Thoracic aorta (tissue), 2 donors: ENCODE measurements at regions not wholly inside any gene's neighbourhood (a gene's known extent, or its start where the extent isn't known, plus 50 kb on each side); places are given as distances from the start of the nearest gene placed in this dataset.

Source experiments
- ATAC-seq: fragments of 150-250 bp; one replicate; pipeline ENCODE4 v1.8.0; 2017; ENCODE audit warnings: low read depth; ENCODE audit not compliant: insufficient number of reproducible peaks, low FRiP score
- DNase-seq: peaks from one replicate; pipeline ENCODE4 v3.0.0-alpha.2; 2020; ENCODE audit warnings: low spot score
- H3K27ac ChIP-seq, 2 donors: fragments of 200-600 bp; sonication (generic); 1 replicate in 1 of 2; 2 replicates in 1 of 2; pipeline ENCODE4 v1.5.1; 2016; ENCODE audit warnings: mild to moderate bottlenecking in 2 of 2, moderate library complexity in 2 of 2
- H3K27me3 ChIP-seq: fragments of 200-600 bp; sonication (generic); replicated peaks from 2 replicates; pipeline ENCODE4 v1.6.0; 2016; ENCODE audit warnings: mild to moderate bottlenecking; ENCODE audit not compliant: insufficient read depth
- H3K36me3 ChIP-seq: fragments of 200-600 bp; sonication (generic); one replicate; pipeline ENCODE4 v1.5.1; 2016
- H3K4me1 ChIP-seq, 2 donors: fragments of 200-600 bp; sonication (generic); 1 replicate in 1 of 2; 2 replicates in 1 of 2; pipeline versions ENCODE4 v1.5.1 to v1.6.0; 2016; ENCODE audit warnings: low read depth in 2 of 2, mild to moderate bottlenecking in 1 of 2; ENCODE audit not compliant: control insufficient read depth in 1 of 2
- H3K4me3 ChIP-seq: fragments of 200-600 bp; sonication (generic); 2 replicates; pipeline ENCODE4 v1.5.1; 2016; ENCODE audit warnings: mild to moderate bottlenecking
- H3K9me3 ChIP-seq: fragments of 200-600 bp; sonication (generic); 2 replicates; pipeline ENCODE4 v1.5.1; 2016
- CTCF ChIP-seq: fragments of 200-600 bp; sonication (generic); IDR thresholded peaks from one replicate; pipeline ENCODE4 v1.5.1; 2019; ENCODE audit warnings: antibody characterized with exemption

GRCh38 chr9:75788006-75788634 is 102.4 kb upstream of the PCSK5 start:
- DNase-seq: no peak
- Histone ChIP-seq H3K27ac (no peak overlapping the region), H3K27me3 (no peaks in the 10 kb centered on the region), H3K4me3 (no peak overlapping the region), H3K4me1 (peaks cover 6 to 15% of the 10 kb centered on the region in 2 donors), H3K9me3 (no peaks in the 10 kb centered on the region), H3K36me3 (no peaks in the 10 kb centered on the region)
- no peak for TF ChIP-seq CTCF
- ATAC-seq: no peak

DNA sequence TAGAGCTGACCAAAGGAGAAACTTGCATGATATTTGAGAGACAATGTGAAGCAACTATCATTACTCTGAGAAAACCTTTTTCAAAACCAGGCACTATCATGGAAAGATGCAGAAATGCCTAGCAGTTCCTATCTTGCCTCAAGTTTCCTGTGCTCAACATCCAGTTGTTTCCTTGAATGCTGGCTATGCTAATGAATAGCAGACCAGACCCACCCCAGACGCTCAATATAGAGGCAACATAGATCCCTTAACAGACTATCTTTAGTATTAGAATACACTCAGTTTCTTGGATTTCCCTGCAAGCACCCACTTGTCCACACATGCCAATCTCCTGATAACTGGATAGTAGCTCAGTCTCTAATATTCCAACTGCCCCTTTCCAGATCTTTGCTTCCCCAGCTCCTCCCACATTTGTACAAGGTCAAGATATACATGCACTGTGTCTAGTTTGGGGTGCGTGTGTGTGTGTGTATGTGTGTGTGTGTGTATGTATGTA is 93.3 kb upstream of the PCSK5 start:
- H3K27me3 ChIP-seq: no peaks in the 10 kb centered on the region
- ATAC-seq (no peak), DNase-seq (no peak)
- H3K4me1 ChIP-seq: no peaks in the 10 kb centered on the region
- no peaks in the 10 kb centered on the region for H3K9me3 ChIP-seq
- no peak overlapping the region for H3K4me3 ChIP-seq
- H3K27ac ChIP-seq: no peak overlapping the region
- no peaks in the 10 kb centered on the region for H3K36me3 ChIP-seq
- TF ChIP-seq CTCF: no peak

DNA sequence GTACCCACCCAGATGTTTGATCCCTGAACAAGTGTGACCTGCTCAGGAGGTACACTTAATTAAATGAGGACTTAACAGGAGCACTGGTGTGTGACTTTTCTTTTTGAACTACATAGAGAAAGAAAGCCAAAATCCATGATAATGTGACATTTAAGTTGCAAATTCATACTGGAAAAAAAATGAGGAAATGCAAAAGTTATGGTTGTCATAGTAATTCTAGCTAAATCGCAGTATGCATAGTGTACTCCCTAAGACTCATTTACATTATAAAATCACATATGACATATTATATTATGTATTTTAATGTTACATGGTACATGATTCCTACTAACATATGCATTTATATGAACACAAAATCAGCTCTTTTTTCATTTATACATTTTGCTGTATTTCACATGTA is 92.0 kb upstream of the PCSK5 start:
- Histone ChIP-seq H3K36me3 (no peaks in the 10 kb centered on the region), H3K27ac (no peak overlapping the region), H3K4me3 (no peak overlapping the region), H3K27me3 (no peaks in the 10 kb centered on the region), H3K4me1 (peaks cover 7 to 10% of the 10 kb centered on the region in 2 donors), H3K9me3 (no peaks in the 10 kb centered on the region)
- TF ChIP-seq CTCF: no peak
- DNase-seq (no peak), ATAC-seq (no peak)

DNA sequence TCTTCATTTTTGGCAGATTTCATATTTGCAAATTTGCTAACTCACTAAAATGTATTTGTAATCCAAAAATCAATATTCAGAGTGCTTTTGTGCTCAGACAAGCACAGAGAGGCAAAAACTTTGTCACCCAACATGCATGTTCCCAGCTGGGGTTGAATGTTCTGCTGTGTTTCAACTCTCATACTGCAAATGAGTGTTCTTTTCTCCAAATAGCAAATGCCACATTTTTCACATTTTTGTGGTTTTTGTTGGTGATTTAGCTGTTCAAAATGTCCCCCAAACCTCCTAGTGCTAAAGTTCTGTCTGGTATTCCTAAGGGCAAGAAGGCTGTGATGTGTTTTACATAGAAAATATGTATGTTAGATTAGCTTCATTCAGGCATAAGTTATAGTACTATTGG is 87.3 kb upstream of the PCSK5 start:
- H3K4me3 ChIP-seq: no peak overlapping the region
- ATAC-seq: no peak
- no peak for DNase-seq
- TF ChIP-seq CTCF: no peak
- peaks cover 7 to 13% of the 10 kb centered on the region in 2 donors for H3K4me1 ChIP-seq
- no peak overlapping the region for H3K27ac ChIP-seq
- no peaks in the 10 kb centered on the region for H3K27me3 ChIP-seq
- H3K36me3 ChIP-seq: no peaks in the 10 kb centered on the region
- H3K9me3 ChIP-seq: no peaks in the 10 kb centered on the region

DNA sequence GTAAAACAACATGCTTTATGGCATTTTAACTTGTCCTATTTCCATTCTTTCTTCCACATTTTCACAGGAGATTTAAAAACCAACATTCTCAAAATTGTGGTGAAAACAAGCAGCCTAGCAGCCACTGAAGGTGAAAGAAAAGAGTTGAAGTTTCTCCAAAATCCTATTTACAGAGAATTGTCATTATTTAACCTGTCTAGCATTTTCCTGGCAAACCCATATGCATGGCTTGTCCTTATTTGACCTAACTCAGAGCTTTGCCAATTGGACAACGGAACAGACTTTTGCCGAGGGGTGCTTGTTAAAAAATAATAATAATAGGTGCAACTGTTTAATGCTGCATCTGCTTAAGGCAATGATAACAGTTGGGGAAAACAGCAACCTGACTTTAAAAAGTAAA is 80.4 kb upstream of the PCSK5 start:
- no peak overlapping the region for H3K4me3 ChIP-seq
- peaks cover 14 to 15% of the 10 kb centered on the region in 2 donors for H3K4me1 ChIP-seq
- no peaks in the 10 kb centered on the region for H3K27me3 ChIP-seq
- DNase-seq (no peak), ATAC-seq (no peak)
- H3K36me3 ChIP-seq: no peaks in the 10 kb centered on the region
- TF ChIP-seq CTCF: no peak
- peak overlapping the region; percentile 23 to 41 for H3K27ac ChIP-seq
- H3K9me3 ChIP-seq: peaks cover 17% of the 10 kb centered on the region
